NCI-H526 (cell line): ENCODE measurements at regions not wholly inside any gene's neighbourhood (a gene's known extent, or its start where the extent isn't known, plus 50 kb on each side); places are given as distances from the start of the nearest gene placed in this dataset.
"Not testable (repeated sequence)": the region's sequence is repeated elsewhere in the genome, so short reads cannot be mapped to it uniquely, and the experiment has no call there.

Source experiments
- DNase-seq, 2 experiments: peaks; one replicate each; lab custom pipeline; 2025; lab: John Stamatoyannopoulos, UW

DNA sequence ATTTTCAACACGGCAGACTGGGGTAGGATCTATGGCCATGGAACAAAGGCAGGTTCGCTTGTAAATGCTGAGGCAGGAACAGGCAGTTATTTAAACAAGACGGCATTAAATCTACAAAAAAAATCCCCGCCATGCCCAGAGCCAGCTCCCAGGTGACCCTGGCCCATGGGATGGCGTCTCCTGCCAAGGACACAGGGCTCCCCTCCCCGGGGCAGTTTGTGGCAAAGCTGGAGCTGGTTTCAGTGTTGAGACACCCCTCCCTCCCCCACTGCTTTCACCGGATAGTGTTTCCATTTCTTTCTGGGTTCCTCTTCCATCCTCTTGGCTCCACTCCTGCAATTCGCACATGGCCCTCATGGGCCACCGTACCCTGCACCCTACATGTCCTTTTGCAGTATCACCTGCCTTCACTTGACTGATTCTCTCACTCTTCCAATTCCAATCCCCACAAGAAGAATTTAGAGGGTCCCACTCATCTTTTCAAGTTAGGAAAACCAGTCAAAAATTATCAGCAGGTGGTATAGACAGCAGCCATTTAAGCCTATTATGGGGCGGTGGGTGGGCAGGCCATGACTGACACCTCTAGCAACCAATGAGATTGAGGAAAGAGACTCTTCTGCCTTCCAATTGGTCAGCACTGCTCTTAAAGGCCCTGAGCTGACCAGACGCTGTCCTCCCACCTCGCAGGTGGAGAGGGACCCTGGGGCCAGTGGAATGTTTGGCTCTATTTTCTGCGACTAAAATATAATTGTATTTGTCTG, 52.0 kb downstream of the OLIG1 start:
- peak in 1 of 2 experiments; percentile 35 for DNase-seq

DNA sequence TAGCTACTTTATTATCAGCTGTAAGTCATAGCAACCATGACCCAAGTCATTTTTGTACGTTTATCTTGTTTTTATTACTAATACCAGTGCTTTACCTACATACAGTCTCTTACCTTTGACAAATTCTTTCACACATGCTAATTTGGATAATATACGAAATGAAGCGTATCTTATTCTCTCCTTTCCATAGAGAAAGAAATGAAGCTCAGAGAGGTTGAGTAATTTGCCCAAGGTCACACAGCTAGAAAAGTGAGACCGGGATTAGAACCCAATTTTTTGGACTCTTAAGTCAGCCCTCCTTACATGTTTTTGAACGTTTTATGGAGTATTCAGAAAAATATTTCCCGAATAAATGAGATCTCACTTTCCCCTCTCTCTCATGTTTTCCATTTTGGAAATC, 52.6 kb downstream of the OLIG1 start:
- DNase-seq: no peak

DNA sequence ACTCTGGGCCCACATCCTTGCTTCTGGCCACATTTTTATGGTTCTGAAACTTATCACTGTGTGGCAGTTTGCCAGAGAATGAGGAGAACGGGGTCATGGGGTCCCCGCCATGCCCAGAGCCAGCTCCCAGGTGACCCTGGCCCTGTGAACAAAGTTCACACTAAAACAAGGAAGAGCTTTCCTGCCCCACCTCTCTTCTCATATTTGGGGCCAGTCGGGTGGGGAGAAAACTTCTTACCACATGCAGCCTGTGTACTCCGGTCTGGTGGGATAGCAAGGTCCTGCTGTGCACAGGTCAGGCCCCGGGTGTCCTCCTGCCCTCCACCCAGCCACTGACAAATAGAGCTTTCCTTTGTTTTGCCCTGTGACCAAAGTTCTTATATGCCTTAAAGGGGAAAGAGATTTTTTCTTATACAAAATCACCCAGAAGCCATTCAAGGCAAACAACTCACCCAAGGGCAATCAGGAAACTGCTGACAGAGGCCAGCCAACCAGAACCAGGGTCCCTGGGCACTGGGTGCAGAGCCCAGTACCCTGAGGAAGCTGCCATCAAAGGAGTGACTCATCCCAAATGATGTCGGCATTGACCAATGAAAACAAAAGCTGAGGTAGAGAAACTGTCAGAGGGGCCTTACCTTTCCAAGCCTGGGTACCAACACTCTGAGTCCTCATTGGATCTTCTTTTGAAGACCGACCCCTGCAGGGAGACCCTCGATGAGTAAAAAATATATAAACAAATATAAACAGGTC, 53.6 kb downstream of the OLIG1 start:
- DNase-seq: no peak

DNA sequence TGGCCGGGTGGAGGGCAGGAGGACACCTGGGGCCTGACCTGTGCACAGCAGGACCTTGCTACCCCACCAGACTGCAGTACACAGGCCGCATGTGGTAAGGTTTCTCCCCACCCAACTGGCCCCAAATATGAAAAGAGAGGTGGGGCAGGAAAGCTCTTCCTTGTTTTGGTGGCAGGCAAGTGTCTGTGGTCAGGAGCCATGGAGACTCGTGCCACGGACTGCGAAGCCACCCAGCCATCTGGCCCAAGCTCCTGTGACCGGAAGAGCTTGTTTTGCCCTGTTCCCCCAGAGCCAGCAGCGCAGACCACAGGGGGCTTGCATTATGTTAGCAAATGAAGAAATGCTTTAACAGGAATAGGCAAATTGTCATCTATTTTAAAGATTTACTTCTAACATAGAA, 54.9 kb downstream of the OLIG1 start:
- no peak for DNase-seq

DNA sequence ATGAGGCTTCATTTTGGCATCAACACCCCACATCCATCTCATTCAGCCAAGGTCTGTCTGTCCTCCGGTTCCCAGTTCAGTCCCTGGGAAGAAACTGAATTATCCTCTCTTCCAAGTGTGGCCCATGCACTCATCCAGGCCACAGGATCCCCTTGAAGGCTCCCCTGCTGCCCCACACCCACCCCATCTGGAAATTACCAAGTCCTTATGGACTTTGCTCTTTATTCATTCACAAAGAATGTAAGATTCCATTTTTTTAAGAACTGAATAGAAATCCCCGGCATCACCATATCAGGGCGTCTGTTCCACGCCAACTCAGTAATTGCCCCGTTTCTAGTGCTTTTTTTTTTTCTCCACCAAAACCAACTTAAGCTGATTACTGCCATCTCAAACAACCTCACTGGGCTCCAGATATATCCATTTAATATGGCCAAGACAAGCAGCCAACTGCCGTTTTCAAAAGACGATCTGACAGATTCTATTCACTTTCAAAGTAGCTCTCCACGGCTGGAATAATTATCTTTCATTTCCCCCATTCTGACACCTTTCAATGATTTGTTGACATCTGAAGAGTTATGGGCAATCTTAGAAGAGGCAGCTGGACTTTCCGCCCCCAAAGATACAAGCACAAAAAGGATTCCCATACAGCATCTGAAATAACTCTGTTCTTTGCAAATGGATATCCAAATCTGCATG, 55.9 kb downstream of the OLIG1 start:
- no peak for DNase-seq

DNA sequence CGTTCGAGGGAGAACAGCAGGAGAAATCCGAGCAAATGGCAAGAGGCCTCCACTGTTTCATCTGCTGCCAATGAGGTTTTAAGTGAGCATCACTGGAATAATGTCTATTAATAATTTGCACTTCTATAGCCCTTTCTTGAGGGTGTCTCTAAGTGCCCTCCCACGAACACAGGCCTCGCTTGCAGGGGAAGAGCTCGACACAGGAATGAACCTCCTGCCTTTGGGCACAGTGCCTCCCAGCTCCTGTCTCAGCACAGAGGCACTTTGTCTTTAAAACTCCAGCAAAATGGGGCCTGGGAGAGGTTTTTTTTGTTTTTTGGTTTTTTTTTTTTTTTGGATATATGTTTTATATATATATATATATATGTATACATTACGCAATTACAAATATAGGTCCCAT, 56.6 kb downstream of the OLIG1 start:
- no peak for DNase-seq

DNA sequence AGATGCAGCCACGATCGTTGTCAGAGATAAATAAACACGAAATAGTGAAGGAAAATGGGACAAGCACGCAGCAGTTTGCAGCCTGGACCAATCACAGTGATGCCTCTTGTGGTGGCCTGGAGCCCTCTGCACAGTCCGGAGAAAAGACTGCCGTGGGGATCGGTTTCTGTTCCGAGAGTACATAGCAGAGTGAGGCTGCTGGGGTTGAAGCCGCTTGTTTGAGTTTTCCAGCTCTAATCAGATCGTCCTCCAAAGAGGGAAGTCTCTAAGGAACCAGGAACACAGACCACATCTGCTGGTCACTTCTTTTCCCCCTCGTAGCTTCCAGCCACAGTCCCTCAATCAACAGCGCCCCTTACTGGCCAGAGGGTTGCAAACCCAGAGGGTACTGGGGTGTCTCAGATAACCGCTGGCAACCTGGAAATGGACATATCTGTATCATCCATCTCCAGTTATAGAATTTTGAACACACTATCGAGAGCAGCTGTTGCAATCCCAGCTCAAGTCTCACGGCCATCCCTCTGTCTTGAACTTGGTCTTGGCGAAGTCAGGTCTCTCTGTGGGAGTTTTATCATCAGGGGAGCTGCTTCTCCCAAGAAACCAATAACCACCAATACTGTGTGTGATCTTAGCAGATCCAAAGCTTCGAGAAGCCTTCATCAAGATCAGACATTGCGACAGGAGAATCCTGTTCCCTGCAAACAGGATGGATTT, 57.4 kb downstream of the OLIG1 start:
- DNase-seq: peak; percentile 85 to 91

DNA sequence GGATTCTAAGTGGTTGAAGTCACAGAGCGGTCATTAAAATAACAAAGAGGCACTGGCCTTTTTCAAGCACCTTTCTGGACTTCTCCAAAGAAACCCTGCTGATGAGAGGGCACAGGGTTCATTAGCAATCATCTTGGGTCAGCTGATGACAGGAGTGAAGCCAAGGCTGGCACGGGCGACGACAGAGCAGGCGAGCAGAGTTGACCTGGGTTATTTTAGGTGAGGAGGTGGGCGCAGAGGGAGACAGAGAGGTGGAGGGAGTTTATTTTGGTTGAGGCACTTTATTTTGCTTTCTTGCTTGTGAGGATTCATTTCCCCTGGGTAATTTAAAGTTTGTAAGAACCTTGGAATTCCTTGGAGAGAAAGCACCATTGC, 57.9 kb downstream of the OLIG1 start:
- DNase-seq: no peak

DNA sequence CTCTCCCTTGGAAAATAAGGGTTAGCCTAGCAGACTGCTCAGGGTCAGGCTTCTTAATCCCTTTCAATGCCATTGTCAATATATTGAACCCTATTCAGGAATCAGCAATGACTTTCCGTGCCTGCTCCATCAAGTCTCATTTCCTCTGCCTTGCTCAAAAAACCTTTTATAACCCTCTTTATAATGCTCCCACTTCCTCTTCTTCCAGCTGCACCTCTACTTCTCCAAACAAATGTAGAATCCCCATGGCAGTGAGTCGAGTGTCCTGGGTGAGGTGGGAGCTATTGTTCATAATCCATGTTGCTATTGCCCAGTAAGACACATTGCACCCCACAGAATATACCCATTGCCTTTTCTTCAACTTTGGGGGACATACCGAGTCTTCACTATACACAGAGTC, 58.6 kb downstream of the OLIG1 start:
- DNase-seq: no peak

DNA sequence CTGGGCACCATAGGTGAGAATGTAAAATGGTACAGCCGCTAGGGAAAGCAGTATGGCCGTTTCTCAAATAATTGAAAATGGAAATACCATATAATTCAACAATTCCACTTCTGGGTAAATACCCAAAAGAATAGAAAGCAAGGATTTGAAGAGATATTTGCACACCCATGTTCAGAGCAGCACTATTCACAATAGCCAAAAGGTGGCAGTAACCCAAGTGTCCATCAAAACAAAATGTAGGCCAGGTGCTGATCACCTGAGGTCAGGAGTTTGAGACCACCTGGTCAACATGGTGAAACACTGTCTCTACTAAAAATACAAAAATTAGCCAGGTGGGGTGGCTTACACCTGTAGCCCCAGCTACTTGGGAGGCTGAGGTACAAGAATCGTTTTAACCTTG, 62.1 kb downstream of the OLIG1 start:
- DNase-seq: peak in 1 of 2 experiments; percentile 14

DNA sequence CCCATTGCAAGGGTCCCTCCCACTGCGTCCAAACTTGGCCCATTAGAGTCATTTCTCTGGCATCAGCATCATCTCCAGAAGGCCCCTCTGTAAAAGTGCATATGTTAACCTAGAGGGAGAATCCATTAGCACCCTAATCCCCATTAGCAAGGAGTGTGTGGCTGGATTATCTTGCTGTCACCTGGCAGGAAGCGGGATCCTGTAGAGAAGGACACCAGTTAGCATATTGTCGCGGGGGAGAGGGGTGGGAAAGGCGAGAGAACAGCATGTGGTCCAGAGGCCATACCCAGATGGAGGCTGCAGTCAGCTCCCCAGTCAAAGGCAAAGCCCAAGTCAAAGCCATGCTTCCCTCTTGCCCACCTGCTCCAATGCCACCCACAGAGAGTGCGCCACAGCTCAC, 64.0 kb downstream of the OLIG1 start:
- DNase-seq: no peak

DNA sequence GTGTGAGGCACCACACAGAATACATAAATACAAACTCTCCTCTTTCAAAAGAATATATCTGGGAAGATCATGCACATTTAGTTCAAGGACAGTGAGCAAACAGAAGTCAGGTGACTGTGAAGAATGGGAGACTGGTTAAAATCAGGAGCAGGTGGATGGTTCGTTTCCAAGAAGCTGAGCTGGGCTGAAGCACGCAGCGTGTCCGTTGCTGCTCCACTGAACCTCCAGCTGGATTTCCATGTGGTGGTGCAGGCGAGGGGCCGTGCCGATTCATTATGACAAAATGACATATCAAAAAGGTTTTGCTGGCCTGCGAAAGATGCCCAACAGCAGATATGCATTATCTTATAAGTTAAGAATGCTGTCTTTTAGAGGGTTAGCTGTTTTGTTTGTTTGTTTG, 66.0 kb downstream of the OLIG1 start:
- peak in 1 of 2 experiments; percentile 78 for DNase-seq

DNA sequence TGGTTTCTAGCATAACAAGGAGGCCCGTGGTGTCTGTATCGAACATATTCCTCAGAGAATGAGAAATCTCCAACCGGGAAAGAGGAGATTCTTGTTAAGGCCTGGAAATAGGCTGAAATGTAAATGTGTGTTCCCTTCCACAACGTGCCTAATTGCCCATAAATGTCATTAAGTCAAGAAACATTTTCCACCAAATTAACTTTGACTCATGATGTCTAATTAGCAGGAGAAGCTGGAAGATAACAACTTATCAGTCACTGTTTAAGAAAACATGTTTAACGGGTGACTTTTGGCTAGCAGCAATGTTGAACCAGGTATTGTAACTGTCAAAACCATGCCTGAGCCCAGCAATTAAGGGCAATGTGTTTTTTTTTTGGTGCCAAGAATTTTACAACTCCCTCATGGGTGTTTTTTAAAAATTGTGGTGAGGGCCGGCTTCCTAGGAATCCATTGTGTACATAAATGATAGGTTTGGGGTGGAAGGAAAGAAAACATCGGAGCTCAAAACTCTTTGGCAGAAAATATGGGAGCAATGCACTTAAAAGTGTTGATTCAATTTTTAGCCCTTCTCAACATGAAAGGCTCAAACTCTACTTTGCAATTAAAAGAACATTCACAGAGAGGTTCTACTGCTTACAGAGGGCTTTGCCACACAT, 67.0 kb downstream of the OLIG1 start:
- DNase-seq: peak in 1 of 2 experiments; percentile 27

DNA sequence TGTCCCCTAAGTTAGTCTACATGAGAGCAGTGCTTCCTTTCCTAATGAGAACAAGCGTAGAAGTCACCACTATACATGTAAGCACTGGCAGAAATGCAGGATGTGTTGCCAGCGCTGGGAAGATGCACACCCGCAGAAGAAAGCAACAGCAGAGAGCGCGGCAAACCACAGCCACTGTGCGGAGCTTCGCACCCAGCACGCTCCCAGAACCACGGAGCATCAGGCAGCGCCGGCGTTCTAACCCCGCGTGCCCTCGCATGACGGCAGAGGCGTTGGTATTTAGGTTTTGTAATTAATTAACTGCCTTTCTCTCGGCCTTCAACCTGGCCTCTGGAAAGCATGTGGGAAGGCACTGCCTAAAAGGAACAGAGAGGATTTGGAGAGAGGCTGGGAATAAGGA, 69.1 kb downstream of the OLIG1 start:
- peak in 1 of 2 experiments; percentile 36 for DNase-seq

DNA sequence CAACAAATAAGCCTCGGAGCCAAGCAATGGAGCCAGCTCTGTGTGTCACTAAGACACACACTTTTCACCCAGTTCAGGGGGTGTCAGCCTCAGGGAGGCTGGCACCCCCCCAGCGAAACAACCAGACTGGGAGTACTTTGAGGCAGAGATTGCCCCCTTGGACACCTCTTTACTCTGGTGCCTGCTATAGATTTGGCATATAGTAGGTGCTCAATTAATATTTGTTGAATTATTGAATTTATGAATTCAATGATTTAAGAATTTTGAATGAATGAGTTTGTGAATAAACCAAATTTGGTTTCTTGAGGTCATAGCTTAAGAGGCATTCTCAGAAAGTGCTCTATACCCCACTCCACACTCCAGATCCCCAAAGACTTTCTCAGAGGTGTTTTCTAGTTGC, 70.3 kb downstream of the OLIG1 start:
- no peak for DNase-seq

DNA sequence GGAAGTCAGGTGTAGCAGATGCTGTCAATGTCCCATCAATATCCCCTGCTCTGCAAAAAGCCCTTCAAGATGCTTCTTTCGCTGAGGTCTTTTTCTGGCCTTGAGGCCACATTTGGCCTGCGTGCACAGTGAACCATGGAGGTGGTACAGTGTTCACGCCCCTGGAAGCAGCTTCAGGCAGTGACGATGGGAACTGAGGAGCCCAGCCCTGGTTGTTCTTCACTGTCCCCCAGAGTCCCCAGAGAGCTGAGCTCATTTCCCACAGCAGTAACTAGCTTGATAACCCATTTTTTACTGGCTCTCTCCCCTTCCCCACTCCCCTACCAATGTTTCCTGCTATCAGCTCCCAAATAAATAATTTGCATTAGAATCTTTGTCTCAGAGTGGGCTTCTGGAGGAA, 76.5 kb downstream of the OLIG1 start:
- DNase-seq: peak in 1 of 2 experiments; percentile 22

DNA sequence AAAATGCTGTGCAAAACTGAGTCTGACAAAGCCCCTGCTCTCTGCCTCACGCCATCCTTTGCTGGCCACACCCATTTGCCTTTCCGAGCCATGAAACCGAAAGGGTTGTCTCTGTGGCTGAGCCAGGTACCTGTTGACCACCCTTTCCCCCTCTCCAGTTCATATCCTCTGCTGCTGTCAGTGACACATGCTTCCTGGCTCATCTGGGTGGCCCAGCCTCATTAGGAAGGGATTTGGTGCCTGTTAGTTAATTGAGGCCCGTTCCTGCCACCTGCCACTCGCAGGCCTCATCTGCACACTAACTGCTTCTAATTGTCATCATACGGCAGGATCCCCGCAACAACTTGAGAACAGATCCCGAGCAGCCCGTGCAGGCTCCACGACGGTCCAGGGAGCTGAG, 79.2 kb downstream of the OLIG1 start:
- DNase-seq: peak; percentile 88 to 91

DNA sequence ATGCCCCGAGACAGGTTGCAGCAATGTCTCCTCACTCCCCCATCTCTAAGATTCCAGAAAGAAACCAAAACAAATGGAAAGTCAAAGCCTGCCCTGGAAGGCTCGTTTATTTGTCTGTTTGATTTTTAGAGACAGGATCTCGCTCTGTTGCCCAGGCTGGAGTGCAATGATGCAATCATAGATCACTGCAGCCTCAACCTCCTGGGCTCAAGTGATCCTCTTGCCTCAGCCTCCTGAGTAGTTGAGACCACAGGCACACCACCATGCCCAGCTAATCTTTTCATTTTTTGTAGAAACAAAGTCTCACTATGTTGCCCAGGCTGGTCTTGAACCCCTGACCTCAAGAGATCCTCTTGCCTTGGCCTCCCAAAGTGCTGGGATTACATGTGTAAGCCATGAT, 78.8 kb upstream of the IFNAR2 start:
- not testable (repeated sequence) for DNase-seq

DNA sequence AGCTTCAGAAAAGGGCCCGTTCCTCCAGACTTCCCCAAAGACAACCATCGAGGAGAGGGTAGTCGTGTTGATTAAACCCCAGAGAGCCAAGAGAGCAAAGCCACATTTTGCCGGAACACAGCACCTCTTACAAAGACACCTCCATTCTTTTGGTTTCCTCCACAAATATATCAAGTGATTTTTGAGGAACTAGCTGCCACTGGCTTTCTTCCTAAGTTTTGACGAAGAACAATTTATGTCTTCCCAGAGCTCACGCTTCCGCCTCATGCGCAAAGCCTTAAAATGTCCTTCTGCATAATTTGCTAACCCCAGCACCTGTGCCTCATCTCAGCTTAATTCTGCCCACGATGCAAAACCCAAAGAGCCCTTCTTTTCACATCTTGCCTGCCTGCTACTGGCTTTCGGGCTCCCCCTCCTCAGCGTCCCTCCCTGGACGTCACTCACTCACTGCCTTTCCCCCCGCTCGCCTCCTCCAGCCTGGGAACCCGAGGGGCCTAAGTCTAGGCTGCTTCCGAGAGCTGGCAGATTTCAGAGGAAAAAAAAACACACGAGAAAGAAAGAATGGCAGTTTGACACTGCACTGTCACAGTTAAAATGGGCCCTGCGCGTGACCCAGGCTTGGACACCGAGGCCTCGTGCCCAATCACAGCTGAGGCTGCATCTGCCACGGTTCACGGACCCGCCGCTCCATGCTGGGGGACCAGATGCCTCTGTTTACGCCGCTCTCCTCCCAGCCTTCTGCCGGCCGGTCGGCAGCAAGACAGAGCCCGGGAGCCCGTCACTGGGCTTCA, 77.6 kb upstream of the IFNAR2 start:
- DNase-seq: no peak

DNA sequence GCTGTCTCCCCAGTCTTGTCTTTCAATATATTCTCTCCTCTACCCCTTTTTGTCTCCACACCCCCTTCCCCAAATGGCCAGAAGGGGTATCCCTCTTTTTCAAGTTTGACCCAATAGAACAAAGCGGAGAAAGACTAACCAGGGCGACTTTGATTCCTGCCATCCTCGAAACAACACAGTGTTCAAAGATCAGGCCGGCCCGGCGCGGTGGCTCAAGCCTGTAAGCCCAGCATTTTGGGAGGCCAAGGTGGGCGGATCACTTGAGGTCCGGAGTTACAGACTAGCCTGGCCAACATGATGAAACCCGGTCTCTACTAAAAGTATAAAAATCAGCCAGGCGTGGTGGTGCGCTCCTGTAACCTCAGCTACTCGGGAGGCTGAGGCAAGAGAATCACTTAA, 77.0 kb upstream of the IFNAR2 start:
- DNase-seq: no peak

DNA sequence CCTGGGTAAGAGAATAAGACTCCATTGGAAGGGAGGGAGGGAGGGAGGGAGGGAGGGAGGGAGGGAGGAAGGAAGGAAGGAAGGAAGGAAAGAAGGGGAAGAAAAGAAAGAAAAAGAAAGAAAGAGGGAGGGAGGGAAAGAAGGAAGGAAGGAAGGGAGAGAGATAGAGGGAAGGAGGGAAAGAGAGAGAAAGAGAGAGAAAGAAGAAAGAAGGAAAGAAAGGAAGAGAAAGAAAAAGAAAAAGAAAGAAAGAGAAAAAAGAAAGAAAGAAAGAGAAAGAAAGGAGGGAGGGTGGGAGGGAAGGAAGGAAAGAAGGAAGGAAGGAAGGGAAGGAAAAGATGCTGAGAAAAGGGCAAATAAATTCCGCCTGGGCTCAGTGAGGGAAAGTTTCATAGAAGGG, 74.7 kb upstream of the IFNAR2 start:
- DNase-seq: no peak
